BJ (cell line): ENCODE measurements at regions not wholly inside any gene's neighbourhood (a gene's known extent, or its start where the extent isn't known, plus 50 kb on each side); places are given as distances from the start of the nearest gene placed in this dataset.

Source experiments
- CTCF ChIA-PET: fragments of 350-600 bp; formaldehyde crosslinking; extraction: SDS; loops from one replicate; lab custom pipeline; 2021; ENCODE audit warnings: antibody characterized with exemption, inconsistent platforms; lab: Yijun Ruan, JAX
- POLR2A ChIA-PET: fragments of 300-600 bp; sonication (Branson Sonifier 250); formaldehyde crosslinking; extraction: SDS; loops from one replicate; lab custom pipeline; 2021; ENCODE audit warnings: antibody characterized with exemption; lab: Charles Lee
- DNase-seq: peaks from one replicate; pipeline ENCODE4 v3.0.0-alpha.2; 2011; ENCODE audit warnings: low read depth
- H3K27me3 ChIP-seq: 2 replicates; pipeline ENCODE4 v1.6.0; 2011; ENCODE audit warnings: low read length; ENCODE audit not compliant: control insufficient read depth, insufficient read depth
- H3K36me3 ChIP-seq: 2 replicates; pipeline ENCODE4 v1.5.1; 2011; ENCODE audit warnings: low read length; ENCODE audit not compliant: control insufficient read depth, insufficient read depth
- H3K4me3 ChIP-seq: 2 replicates; pipeline ENCODE4 v1.5.1; 2011; ENCODE audit warnings: low read depth, mild to moderate bottlenecking, control low read depth, low read length
- CTCF ChIP-seq: IDR thresholded peaks from 2 replicates; pipeline ENCODE4 v1.5.1; 2011; ENCODE audit warnings: low read depth, mild to moderate bottlenecking, control low read depth, inconsistent platforms, low read length, moderate library complexity; ENCODE audit not compliant: insufficient read depth

GRCh38 chr20:5377484-5377883, 60.7 kb upstream of the PROKR2 start:
- CTCF ChIA-PET = no interaction called here
- POLR2A ChIA-PET = no interaction called here
- Histone ChIP-seq H3K4me3 (no peak overlapping the region), H3K36me3 (no peaks in the 10 kb centered on the region), H3K27me3 (no peaks in the 10 kb centered on the region)
- no peak for TF ChIP-seq CTCF
- DNase-seq = no peak

- Histone ChIP-seq H3K27me3 (no peaks in the 10 kb centered on the region), H3K36me3 (no peaks in the 10 kb centered on the region), H3K4me3 (no peak overlapping the region)
- ChIA-PET POLR2A (no interaction called here), CTCF (no interaction called here)
- no peak for TF ChIP-seq CTCF
- no peak for DNase-seq
Measured at GRCh38 chr20:5376228-5376627, 59.5 kb upstream of the PROKR2 start.

- ChIA-PET POLR2A (no interaction called here), CTCF (no interaction called here)
- H3K36me3 ChIP-seq = no peaks in the 10 kb centered on the region
- DNase-seq = no peak
- no peak overlapping the region for H3K4me3 ChIP-seq
- no peak for TF ChIP-seq CTCF
- H3K27me3 ChIP-seq = no peaks in the 10 kb centered on the region
Measured at GRCh38 chr20:5374171-5374570, 57.4 kb upstream of the PROKR2 start.

GRCh38 chr20:5372371-5372770, 55.6 kb upstream of the PROKR2 start:
- ChIA-PET POLR2A (no interaction called here), CTCF (no interaction called here)
- H3K4me3 ChIP-seq = no peak overlapping the region
- TF ChIP-seq CTCF = no peak
- H3K27me3 ChIP-seq = no peaks in the 10 kb centered on the region
- H3K36me3 ChIP-seq = no peaks in the 10 kb centered on the region
- DNase-seq = no peak

DNA sequence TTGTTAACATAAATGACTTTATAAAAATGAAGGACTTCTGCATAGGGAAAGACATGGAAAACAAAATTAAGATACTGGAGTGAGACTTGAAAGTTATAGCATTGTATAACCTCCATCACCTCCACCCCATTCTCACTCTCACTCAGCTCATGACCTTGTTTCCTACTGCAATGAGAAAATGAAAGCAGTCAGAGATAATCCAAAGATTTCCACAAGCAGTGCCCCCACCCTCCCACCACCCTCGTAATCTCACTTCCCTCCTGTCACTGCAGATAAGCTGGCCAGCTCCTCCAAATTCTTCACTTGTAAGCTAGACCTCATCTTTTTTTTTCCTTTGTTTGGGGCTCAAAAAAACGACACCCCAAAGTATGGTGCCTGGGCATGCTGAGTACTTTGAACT, 52.9 kb upstream of the PROKR2 start:
- Histone ChIP-seq H3K4me3 (no peak overlapping the region), H3K27me3 (no peaks in the 10 kb centered on the region), H3K36me3 (no peaks in the 10 kb centered on the region)
- DNase-seq = no peak
- ChIA-PET POLR2A (no interaction called here), CTCF (no interaction called here)
- no peak for TF ChIP-seq CTCF
